Nephron (organoid): ENCODE measurements at regions not wholly inside any gene's neighbourhood (a gene's known extent, or its start where the extent isn't known, plus 50 kb on each side); places are given as distances from the start of the nearest gene placed in this dataset.

Source experiments
- H3K27ac Mint-ChIP-seq, 3 experiments: 2 replicates each; pipeline ENCODE4 v1.8.0; 2020; ENCODE audit warnings: mixed read lengths in 3 of 3, mild to moderate bottlenecking in 2 of 3, moderate library complexity in 1 of 3
- H3K27me3 Mint-ChIP-seq: 2 replicates; pipeline ENCODE4 v1.8.0; 2021; ENCODE audit warnings: low read depth, mild to moderate bottlenecking, moderate library complexity, mixed read lengths
- H3K36me3 Mint-ChIP-seq: 2 replicates; pipeline ENCODE4 v1.8.0; 2020; ENCODE audit warnings: low read depth, mixed read lengths
- H3K4me1 Mint-ChIP-seq: 2 replicates; pipeline ENCODE4 v1.8.0; 2020; ENCODE audit warnings: mixed read lengths
- H3K4me3 Mint-ChIP-seq, 3 experiments: 2 replicates each; pipeline ENCODE4 v1.8.0; 2020; ENCODE audit warnings: mild to moderate bottlenecking in 3 of 3, mixed read lengths in 3 of 3, moderate library complexity in 2 of 3
- H3K9me3 Mint-ChIP-seq: 2 replicates; pipeline ENCODE4 v1.8.0; 2020; ENCODE audit warnings: mixed read lengths
- CTCF ChIP-seq, 3 experiments: fragments of 200-600 bp; sonication (generic); IDR thresholded peaks; one replicate each; pipeline ENCODE4 v1.5.0; 2021; ENCODE audit warnings: antibody characterized with exemption in 3 of 3; ENCODE audit not compliant: unreplicated experiment in 3 of 3

- Mint-ChIP-seq H3K4me3 (no peak overlapping the region), H3K4me1 (no peaks in the 10 kb centered on the region), H3K27me3 (peaks cover 4% of the 10 kb centered on the region), H3K36me3 (no peaks in the 10 kb centered on the region), H3K9me3 (no peaks in the 10 kb centered on the region), H3K27ac (no peak overlapping the region)
- no peak for TF ChIP-seq CTCF (IDR thresholded peaks at IDR 0.05; ENCODE audit: unreplicated experiment in 3 of 3)
Measured at GRCh38 chr7:131202451-131202850, 125.2 kb upstream of the MKLN1 start.

- no peak overlapping the region for H3K27ac Mint-ChIP-seq
- H3K4me1 Mint-ChIP-seq, result no peaks in the 10 kb centered on the region
- no peaks in the 10 kb centered on the region for H3K36me3 Mint-ChIP-seq
- H3K9me3 Mint-ChIP-seq, result no peaks in the 10 kb centered on the region
- TF ChIP-seq CTCF (IDR thresholded peaks at IDR 0.05; ENCODE audit: unreplicated experiment in 3 of 3), result no peak
- H3K4me3 Mint-ChIP-seq, result no peak overlapping the region
- H3K27me3 Mint-ChIP-seq, result peaks cover 4% of the 10 kb centered on the region
Measured at GRCh38 chr7:131203291-131203976, 124.2 kb upstream of the MKLN1 start.

- no peaks in the 10 kb centered on the region for H3K4me1 Mint-ChIP-seq
- peaks cover 10% of the 10 kb centered on the region for H3K27me3 Mint-ChIP-seq
- no peak for TF ChIP-seq CTCF (IDR thresholded peaks at IDR 0.05; ENCODE audit: unreplicated experiment in 3 of 3)
- H3K9me3 Mint-ChIP-seq, result no peaks in the 10 kb centered on the region
- H3K36me3 Mint-ChIP-seq, result no peaks in the 10 kb centered on the region
- no peak overlapping the region for H3K4me3 Mint-ChIP-seq
- H3K27ac Mint-ChIP-seq, result no peak overlapping the region
Measured at GRCh38 chr7:131208777-131209176, 118.9 kb upstream of the MKLN1 start.

- H3K4me1 Mint-ChIP-seq, result no peaks in the 10 kb centered on the region
- H3K27ac Mint-ChIP-seq, result no peak overlapping the region
- H3K4me3 Mint-ChIP-seq, result no peak overlapping the region
- no peak for TF ChIP-seq CTCF (IDR thresholded peaks at IDR 0.05; ENCODE audit: unreplicated experiment in 3 of 3)
- no peaks in the 10 kb centered on the region for H3K36me3 Mint-ChIP-seq
- peaks cover 10% of the 10 kb centered on the region for H3K27me3 Mint-ChIP-seq
- no peaks in the 10 kb centered on the region for H3K9me3 Mint-ChIP-seq
Measured at GRCh38 chr7:131210618-131211017, 117.1 kb upstream of the MKLN1 start.

- Mint-ChIP-seq H3K36me3 (no peaks in the 10 kb centered on the region), H3K27me3 (peaks cover 10% of the 10 kb centered on the region), H3K9me3 (no peaks in the 10 kb centered on the region), H3K27ac (no peak overlapping the region), H3K4me3 (no peak overlapping the region), H3K4me1 (no peaks in the 10 kb centered on the region)
- no peak for TF ChIP-seq CTCF (IDR thresholded peaks at IDR 0.05; ENCODE audit: unreplicated experiment in 3 of 3)
Measured at GRCh38 chr7:131211500-131211899, 116.2 kb upstream of the MKLN1 start.

GRCh38 chr7:131212114-131212513 is 115.6 kb upstream of the MKLN1 start:
- no peak for TF ChIP-seq CTCF (IDR thresholded peaks at IDR 0.05; ENCODE audit: unreplicated experiment in 3 of 3)
- H3K4me1 Mint-ChIP-seq, result no peaks in the 10 kb centered on the region
- no peaks in the 10 kb centered on the region for H3K36me3 Mint-ChIP-seq

More at GRCh38 chr7:131212114-131212513, 115.6 kb upstream of the MKLN1 start:
- H3K4me3 Mint-ChIP-seq, result no peak overlapping the region
- no peaks in the 10 kb centered on the region for H3K9me3 Mint-ChIP-seq
- peaks cover 10% of the 10 kb centered on the region for H3K27me3 Mint-ChIP-seq
- no peak overlapping the region for H3K27ac Mint-ChIP-seq
